Ascending aorta (tissue), 2 donors: ENCODE measurements at regions not wholly inside any gene's neighbourhood (a gene's known extent, or its start where the extent isn't known, plus 50 kb on each side); places are given as distances from the start of the nearest gene placed in this dataset.

Experiments
- DNase-seq, 2 donors: peaks; one replicate each; pipeline ENCODE4 v3.0.0-alpha.2; 2019; ENCODE audit warnings: low spot score in 2 of 2
- H3K27ac ChIP-seq, 2 donors: fragments of 200-600 bp; sonication (generic); one replicate each; pipeline ENCODE4 v1.5.1; 2016 to 2017; ENCODE audit warnings: mild to moderate bottlenecking in 1 of 2
- H3K27me3 ChIP-seq: fragments of 200-600 bp; sonication (generic); one replicate; pipeline ENCODE4 v1.5.1; 2017
- H3K36me3 ChIP-seq, 2 donors: fragments of 200-600 bp; sonication (generic); one replicate each; pipeline ENCODE4 v1.5.1; 2016
- H3K4me1 ChIP-seq, 2 donors: fragments of 200-600 bp; sonication (generic); one replicate each; pipeline ENCODE4 v1.5.1; 2016 to 2017; ENCODE audit warnings: mild to moderate bottlenecking in 1 of 2
- H3K4me3 ChIP-seq, 2 donors: fragments of 200-600 bp; sonication (generic); one replicate each; pipeline ENCODE4 v1.5.1; 2016 to 2017; ENCODE audit warnings: mild to moderate bottlenecking in 1 of 2
- H3K9me3 ChIP-seq, 2 donors: fragments of 200-600 bp; sonication (generic); one replicate each; pipeline ENCODE4 v1.5.1; 2016
- intact Hi-C: fragments of 100-400 bp; cut with DNase I; formaldehyde crosslinking; loops from one replicate; pipeline ENCODE4 v1.15.1; 2023
- TF ChIP-seq, protein P1 (sequence below), 3 experiments: fragments of 200-600 bp in 2 of 3; fragments of 450-650 bp in 1 of 3; sonication (generic) in 2 of 3; IDR thresholded peaks; one replicate each; pipeline ENCODE4 v1.5.1; 2016 to 2019; ENCODE audit warnings: antibody characterized with exemption in 3 of 3, mild to moderate bottlenecking in 1 of 3, moderate library complexity in 1 of 3

DNA sequence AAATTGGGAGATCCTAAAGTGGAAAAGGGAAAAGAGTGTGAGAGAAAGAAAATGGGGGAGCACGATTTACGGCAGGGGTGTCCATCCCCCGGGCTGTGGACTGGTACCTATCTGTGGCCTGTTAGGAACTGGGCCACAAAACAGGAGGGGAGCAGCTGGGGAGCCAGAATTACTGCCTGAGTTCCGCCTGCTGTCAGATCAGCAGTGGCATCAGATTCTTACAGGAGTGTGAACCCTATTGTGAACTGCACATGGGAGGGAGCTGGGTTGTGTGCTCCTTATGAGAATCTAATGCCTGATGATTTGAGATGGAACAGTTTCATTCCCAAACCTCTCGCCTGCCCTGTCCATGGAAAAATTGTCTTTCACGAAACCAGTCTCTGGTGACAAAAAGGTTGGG lies 108.3 kb upstream of the ADAMTSL1 start:
- Histone ChIP-seq H3K4me3 (no peak overlapping the region), H3K9me3 (no peaks in the 10 kb centered on the region), H3K27me3 (no peaks in the 10 kb centered on the region), H3K27ac (no peak overlapping the region), H3K36me3 (no peaks in the 10 kb centered on the region), H3K4me1 (no peaks in the 10 kb centered on the region)
- TF ChIP-seq, protein P1, sequence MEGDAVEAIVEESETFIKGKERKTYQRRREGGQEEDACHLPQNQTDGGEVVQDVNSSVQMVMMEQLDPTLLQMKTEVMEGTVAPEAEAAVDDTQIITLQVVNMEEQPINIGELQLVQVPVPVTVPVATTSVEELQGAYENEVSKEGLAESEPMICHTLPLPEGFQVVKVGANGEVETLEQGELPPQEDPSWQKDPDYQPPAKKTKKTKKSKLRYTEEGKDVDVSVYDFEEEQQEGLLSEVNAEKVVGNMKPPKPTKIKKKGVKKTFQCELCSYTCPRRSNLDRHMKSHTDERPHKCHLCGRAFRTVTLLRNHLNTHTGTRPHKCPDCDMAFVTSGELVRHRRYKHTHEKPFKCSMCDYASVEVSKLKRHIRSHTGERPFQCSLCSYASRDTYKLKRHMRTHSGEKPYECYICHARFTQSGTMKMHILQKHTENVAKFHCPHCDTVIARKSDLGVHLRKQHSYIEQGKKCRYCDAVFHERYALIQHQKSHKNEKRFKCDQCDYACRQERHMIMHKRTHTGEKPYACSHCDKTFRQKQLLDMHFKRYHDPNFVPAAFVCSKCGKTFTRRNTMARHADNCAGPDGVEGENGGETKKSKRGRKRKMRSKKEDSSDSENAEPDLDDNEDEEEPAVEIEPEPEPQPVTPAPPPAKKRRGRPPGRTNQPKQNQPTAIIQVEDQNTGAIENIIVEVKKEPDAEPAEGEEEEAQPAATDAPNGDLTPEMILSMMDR (IDR thresholded peaks at IDR 0.05), result no peak
- intact Hi-C loops, result no loop called here
- DNase-seq, result no peak

DNA sequence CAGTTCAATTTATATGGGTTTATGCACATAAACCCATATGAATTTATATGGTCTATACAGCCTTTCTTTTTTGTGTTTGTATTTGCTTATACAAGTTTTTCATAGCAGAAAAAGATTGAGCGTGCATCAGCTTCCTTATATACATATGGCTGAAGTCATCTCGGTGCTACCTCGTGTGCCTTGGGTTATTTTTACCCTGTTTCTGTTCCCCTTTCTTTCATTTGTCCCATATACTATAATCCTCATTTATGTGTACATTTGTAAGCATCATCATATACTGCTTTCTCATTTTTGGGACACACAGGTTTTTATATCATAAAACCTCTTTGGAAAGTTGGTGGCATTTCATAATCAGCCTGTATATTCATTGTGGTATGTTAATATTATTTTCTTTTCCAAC lies 107.8 kb upstream of the ADAMTSL1 start:
- intact Hi-C loops, result no loop called here
- Histone ChIP-seq H3K27me3 (no peaks in the 10 kb centered on the region), H3K36me3 (no peaks in the 10 kb centered on the region), H3K9me3 (no peaks in the 10 kb centered on the region), H3K4me1 (no peaks in the 10 kb centered on the region), H3K27ac (no peak overlapping the region), H3K4me3 (no peak overlapping the region)
- TF ChIP-seq, protein P1 (IDR thresholded peaks at IDR 0.05), result no peak
- DNase-seq, result no peak

DNA sequence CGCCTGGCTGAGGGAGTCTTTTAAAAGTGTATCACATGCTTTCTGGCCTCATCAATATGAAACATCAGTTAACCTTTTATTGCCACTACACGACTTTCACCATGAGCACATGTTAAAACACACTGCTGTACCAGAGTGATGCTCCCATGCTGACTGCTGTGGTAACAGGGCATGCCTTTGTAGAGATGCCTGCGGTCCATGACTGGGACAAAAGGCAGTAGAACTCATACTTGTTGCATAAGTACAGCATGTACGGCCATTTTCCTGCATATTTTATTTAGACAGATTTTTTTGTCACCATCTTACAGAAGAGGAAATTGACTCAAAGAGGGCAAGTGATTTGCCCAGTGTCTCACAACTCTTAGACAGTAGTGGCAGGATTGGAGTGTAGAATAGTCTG lies 105.7 kb upstream of the ADAMTSL1 start:
- no peak overlapping the region for H3K4me3 ChIP-seq
- DNase-seq, result no peak
- H3K9me3 ChIP-seq, result no peaks in the 10 kb centered on the region
- intact Hi-C loops, result no loop called here
- no peak overlapping the region for H3K27ac ChIP-seq
- H3K27me3 ChIP-seq, result no peaks in the 10 kb centered on the region
- H3K36me3 ChIP-seq, result no peaks in the 10 kb centered on the region
- TF ChIP-seq, protein P1 (IDR thresholded peaks at IDR 0.05), result no peak
- H3K4me1 ChIP-seq, result no peaks in the 10 kb centered on the region

DNA sequence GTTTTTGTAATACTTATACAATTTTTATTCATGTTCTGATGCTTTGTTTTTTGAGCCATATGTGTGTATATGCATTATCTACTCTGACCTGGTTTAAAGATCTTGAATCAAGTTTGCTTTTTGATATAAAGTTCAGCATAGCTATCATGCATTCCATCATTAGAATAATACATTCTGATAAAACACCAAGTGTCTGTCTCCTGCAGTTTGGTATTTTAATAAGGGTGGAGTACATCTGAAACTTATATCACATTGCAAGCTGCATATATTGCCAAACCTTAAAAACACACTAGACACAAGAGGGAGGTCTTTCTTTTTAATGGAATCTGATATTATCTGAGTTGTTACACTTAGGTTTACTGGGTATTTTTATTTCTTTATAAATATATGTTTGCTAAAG lies 102.8 kb upstream of the ADAMTSL1 start:
- H3K9me3 ChIP-seq, result no peaks in the 10 kb centered on the region

DNA sequence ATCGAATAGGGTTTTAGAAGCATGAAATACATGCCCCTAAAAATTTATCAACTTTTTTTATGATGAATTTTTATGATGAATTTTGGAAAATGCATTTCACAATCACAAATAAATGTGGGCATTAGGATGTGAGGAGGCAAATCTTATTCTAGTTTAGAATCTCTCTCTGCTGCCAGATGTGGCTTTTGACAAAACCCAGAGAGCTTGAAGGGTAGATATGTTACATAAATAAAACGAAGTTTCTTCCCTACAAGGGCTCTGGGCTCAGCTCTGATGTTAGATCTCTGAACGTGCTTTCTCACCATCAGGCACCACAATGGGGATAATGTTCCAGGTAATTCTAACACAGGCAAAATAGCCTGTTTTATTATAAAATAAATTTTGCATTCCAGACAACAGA lies 102.3 kb upstream of the ADAMTSL1 start:
- Histone ChIP-seq H3K27ac (no peak overlapping the region), H3K4me1 (no peaks in the 10 kb centered on the region), H3K27me3 (no peaks in the 10 kb centered on the region), H3K4me3 (no peak overlapping the region), H3K36me3 (no peaks in the 10 kb centered on the region), H3K9me3 (no peaks in the 10 kb centered on the region)
- no peak for DNase-seq
- TF ChIP-seq, protein P1 (IDR thresholded peaks at IDR 0.05), result no peak
- intact Hi-C loops, result no loop called here

More for the DNA sequence above, 102.8 kb upstream of the ADAMTSL1 start:
- no peaks in the 10 kb centered on the region for H3K27me3 ChIP-seq
- H3K27ac ChIP-seq, result no peak overlapping the region
- intact Hi-C loops, result no loop called here
- DNase-seq, result no peak
- H3K4me1 ChIP-seq, result no peaks in the 10 kb centered on the region
- TF ChIP-seq, protein P1 (IDR thresholded peaks at IDR 0.05), result no peak
- no peaks in the 10 kb centered on the region for H3K36me3 ChIP-seq
- H3K4me3 ChIP-seq, result no peak overlapping the region
